ENCODE measurements at regions not wholly inside any gene's neighbourhood (a gene's known extent, or its start where the extent isn't known, plus 50 kb on each side); places are given as distances from the start of the nearest gene placed in this dataset.

DNA sequence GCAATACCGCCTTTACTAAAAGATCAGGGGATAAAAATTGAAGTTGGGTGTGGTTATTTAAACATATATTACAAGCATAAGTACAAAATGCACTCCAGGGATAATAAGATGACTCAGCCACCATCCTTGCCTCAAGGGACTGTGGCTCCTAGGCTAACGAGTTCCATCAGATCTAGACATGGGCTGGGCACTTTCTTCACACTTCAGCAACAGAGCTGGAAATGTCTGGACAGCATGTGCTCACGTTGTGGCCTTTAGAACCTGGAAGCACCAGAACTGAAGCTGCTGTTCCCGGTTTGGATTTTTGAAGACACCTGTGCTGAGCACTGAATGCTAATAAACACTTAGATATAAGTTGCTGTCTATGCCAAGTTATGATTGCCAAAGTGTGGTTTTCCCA is 384.2 kb upstream of the SALL3 start:
- DNase-seq (ENCODE audit: low read depth): no peak
- no peak overlapping the region for H3K4me3 ChIP-seq (ENCODE audit: low read depth, low read length)
- in situ Hi-C loops (cut with HindIII; ENCODE audit: low sequenced_read_pairs): no loop called here
- TF ChIP-seq, protein P1, sequence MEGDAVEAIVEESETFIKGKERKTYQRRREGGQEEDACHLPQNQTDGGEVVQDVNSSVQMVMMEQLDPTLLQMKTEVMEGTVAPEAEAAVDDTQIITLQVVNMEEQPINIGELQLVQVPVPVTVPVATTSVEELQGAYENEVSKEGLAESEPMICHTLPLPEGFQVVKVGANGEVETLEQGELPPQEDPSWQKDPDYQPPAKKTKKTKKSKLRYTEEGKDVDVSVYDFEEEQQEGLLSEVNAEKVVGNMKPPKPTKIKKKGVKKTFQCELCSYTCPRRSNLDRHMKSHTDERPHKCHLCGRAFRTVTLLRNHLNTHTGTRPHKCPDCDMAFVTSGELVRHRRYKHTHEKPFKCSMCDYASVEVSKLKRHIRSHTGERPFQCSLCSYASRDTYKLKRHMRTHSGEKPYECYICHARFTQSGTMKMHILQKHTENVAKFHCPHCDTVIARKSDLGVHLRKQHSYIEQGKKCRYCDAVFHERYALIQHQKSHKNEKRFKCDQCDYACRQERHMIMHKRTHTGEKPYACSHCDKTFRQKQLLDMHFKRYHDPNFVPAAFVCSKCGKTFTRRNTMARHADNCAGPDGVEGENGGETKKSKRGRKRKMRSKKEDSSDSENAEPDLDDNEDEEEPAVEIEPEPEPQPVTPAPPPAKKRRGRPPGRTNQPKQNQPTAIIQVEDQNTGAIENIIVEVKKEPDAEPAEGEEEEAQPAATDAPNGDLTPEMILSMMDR (IDR thresholded peaks at IDR 0.05; ENCODE audit: low read depth, low read length, missing control alignments): no peak

DNA sequence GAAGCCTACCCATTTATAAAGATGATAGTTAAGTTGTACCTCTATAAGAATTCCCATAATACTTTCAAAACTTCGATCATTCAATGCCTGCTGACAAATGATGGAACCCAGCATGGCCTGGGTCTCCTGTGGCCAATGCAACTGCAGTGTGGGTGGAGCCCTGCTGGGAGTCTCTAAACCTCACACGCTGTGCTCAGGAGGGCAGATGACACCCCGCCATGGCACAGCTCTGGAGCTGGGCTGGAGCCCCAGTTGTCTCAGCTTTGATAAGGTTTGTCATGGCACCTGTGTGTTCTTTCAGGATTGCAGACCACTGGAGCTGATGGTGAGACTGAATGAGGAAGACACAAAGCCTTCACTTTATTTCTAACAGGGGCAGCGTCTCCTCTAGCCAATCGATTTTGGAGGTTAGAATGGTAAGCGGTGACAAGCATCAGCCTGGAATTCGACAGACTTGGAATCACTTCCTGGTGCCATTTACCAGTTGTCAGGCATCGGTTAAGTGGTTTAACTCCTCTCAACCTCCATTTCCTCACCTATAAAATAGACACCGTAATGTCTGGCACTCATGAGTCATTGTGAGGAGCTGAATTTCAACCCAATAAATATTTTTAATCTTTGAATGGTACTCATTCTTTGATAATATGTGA is 383.6 kb upstream of the SALL3 start:
- in situ Hi-C loops (cut with HindIII; ENCODE audit: low sequenced_read_pairs): no loop called here
- DNase-seq (ENCODE audit: low read depth): no peak
- H3K4me3 ChIP-seq (ENCODE audit: low read depth, low read length): no peak overlapping the region
- TF ChIP-seq, protein P1 (IDR thresholded peaks at IDR 0.05; ENCODE audit: low read depth, low read length, missing control alignments): no peak

DNA sequence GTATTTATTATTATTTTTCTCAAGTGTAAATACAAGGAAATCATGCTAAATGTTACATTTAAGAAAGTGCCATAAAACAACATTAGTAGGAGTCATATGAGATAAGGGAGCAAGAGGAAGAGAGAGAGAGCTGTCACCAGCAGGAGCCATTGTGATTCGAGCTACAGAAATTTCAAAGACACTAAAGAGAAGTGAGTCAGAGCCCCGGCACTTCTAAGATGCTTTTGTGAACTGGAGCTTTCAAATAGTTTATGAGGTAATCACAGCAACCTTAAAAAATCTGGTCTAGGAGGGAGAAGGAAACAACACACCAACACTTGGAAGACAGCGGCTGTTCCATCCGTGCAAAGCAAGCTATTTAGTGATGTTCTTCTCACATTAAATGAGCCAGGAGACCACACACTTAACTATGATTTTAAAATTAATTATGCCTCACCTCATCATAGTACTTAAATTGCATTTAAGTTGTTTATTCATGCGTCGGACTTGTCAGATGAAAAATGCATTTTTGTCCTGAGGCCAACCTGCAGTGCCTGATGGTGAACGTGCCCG is 382.7 kb upstream of the SALL3 start:
- in situ Hi-C loops (cut with HindIII; ENCODE audit: low sequenced_read_pairs): no loop called here
- no peak for DNase-seq (ENCODE audit: low read depth)
- TF ChIP-seq, protein P1 (IDR thresholded peaks at IDR 0.05; ENCODE audit: low read depth, low read length, missing control alignments): no peak
- no peak overlapping the region for H3K4me3 ChIP-seq (ENCODE audit: low read depth, low read length)

DNA sequence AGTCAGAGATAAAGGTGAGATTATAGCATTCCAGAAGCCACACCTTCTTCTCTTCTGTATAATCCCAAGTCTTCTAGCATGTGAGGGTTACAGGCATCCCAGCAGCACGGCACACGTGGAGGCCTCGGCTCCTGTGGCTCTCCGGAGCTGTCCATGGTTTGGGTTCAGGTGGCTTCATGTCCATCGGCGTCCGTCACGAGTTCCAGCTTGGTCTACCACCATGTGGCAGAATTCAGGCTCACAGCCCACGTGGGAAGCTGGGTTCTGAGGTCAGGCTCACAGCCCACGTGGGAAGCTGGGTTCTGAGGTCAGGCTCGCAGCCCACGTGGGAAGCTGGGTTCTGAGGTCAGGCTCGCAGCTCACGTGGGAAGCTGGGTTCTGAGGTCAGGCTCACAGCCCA is 378.3 kb upstream of the SALL3 start:
- TF ChIP-seq, protein P1 (IDR thresholded peaks at IDR 0.05; ENCODE audit: low read depth, low read length, missing control alignments): no peak
- in situ Hi-C loops (cut with HindIII; ENCODE audit: low sequenced_read_pairs): no loop called here
- DNase-seq (ENCODE audit: low read depth): no peak
- H3K4me3 ChIP-seq (ENCODE audit: low read depth, low read length): no peak overlapping the region

DNA sequence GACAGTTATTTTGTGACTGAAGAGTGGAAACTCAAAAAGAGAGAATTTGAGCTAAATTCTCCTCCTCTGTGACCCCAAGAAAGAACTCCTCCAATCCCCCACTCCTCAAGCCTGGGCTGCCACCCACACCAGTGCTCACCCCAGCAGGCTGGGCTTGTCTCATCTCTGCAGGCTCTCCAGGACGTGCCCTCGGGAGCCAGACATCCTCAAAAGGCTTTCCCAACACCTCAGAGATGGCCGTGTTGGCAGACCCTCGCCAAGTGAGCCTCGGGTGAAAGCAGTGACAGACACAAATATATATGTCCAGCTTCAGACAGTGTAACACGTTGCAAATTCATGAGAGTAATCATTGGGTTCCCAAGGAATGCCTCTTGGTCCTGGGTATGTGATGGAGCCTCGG is 377.7 kb upstream of the SALL3 start:
- TF ChIP-seq, protein P1 (IDR thresholded peaks at IDR 0.05; ENCODE audit: low read depth, low read length, missing control alignments): no peak
- in situ Hi-C loops (cut with HindIII; ENCODE audit: low sequenced_read_pairs): no loop called here
- H3K4me3 ChIP-seq (ENCODE audit: low read depth, low read length): no peak overlapping the region
- DNase-seq (ENCODE audit: low read depth): no peak

DNA sequence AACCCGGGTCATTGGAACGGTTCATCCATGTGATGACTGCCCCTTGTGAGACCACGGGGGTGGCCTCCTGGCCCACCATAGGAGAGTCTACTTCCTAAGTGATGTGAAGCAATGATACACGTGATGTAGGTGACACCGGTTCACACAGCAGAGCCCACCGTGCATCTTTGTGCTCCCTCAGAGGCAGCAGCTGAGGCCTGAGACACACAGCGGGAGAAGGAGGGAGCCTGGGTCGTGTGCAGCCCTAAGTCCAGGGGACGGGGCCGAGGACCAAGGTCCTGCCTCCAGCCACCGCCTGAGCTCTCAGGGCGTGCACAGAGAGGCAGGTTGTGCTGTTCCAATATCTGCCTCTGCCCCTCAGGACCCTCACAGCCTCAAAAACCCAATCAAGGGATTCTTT is 377.2 kb upstream of the SALL3 start:
- in situ Hi-C loops (cut with HindIII; ENCODE audit: low sequenced_read_pairs): no loop called here
- TF ChIP-seq, protein P1 (IDR thresholded peaks at IDR 0.05; ENCODE audit: low read depth, low read length, missing control alignments): no peak
- no peak overlapping the region for H3K4me3 ChIP-seq (ENCODE audit: low read depth, low read length)
- DNase-seq (ENCODE audit: low read depth): no peak

All from astrocyte of the cerebellum (primary cell).